UCSD-AML1 (cell line): ENCODE measurements at regions not wholly inside any gene's neighbourhood (a gene's known extent, or its start where the extent isn't known, plus 50 kb on each side); places are given as distances from the start of the nearest gene placed in this dataset.
A peak's percentile ranks its signal among the peaks of the same experiment; 100 is the strongest.

Source experiments
- DNase-seq: peaks from one replicate; lab custom pipeline; 2025; ENCODE audit not compliant: unreplicated experiment; lab: John Stamatoyannopoulos, UW

DNA sequence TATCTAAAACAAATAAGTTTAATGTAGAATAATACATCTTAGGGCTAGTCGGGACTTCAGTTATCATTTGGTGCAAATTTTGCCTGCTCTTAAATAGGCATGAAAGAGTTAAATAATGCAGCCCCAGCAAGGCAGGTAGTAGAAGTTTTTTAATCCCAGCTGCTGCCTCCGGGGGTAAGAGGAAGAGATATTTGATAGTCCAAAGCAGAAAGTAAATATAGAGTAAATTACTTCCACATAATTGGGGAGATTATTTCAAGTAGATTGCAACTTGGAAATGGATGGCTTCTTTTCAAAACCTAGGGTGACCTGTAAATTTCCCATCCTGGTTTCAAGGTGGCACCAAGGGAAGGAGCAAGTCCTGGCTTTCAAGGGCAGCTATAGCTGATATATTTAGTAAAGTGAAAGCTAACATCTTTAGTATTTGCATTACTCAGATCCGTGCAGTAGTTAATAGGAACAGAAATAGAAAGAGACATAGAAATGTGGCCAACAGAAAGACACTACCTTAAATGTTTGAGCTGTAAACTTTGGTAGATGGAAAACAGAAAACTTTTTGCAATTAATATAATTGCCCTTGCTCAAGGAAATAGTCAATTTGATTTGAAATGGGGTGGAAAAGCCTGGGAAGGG lies 109.1 kb downstream of the LMO4 start:
- no peak for DNase-seq

GRCh38 chr1:87439821-87440220 lies 111.1 kb downstream of the LMO4 start:
- no peak for DNase-seq

GRCh38 chr1:87449348-87449963 lies 120.8 kb downstream of the LMO4 start:
- DNase-seq = no peak

DNA sequence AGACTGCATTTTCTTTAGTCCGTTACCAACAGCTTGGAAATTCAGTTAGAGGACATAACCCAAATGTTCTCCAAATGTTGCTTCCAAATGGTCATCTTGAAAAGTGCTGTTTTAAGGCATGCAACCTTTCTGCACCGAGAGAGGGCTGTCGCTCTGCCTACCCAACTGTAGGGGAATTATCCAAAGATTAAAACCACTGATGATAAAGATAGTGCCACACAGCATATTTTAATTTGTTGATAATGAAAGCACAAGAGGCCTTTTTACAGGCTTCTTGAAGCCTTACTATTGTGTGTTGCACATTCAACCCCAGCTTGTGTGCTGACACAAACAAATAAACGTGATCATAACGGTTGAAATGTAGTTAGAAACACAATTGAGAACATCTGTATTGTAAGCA lies 121.5 kb downstream of the LMO4 start:
- DNase-seq = no peak

- no peak for DNase-seq
These were observed 122.0 kb downstream of the LMO4 start for GRCh38 chr1:87450615-87451209.

DNA sequence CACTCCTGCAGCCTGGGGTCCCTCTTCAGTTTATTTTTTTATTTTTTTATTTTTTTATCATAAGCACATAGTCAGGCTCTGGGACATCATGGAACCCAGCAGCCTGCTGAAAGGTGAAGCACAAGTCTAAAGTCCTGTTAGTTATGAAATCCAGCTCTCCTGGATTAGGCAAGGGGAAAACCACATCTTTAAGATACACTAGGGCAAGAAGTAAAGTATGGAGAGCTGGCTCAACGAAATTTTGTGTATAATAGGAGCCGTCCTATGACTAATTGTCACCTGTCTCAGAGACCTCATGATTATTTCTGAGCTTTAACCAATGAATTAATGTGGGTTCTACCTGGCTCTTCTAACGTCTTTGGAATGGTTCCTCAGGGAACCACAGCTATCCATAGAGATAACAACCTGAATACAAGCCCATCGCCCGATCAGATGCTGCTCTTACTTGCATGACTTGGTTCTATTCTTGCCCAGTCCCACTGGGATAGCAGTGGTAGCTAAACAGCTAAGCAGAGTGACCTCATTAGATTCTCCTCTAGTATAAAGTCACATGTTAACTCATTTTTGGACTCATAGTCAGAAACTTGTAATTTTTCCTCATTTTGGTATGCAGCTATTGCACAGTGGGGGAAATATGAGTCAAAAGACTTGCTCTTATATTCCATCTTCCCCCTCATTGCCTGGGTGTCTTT lies 122.7 kb downstream of the LMO4 start:
- no peak for DNase-seq

- no peak for DNase-seq
These were observed 124.0 kb downstream of the LMO4 start for GRCh38 chr1:87452648-87453047.

DNA sequence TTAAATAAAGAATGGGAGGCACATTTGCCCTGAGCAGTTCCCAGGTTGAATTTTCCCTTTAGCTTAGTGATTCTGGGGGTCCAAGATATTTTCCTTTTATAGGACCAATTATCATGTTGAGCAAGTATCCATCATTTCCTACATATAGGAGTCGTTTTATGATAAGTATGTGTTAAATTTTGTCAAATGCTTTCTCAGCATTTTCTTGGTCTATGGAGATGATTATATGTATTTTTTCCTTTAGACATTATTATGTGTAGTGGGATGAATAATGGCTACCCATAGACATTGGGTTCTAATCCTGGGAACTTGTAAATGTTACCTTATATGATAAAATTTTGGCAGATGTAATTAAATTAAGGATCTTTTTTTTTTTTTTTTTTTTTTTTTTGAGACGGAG lies 128.7 kb downstream of the LMO4 start:
- no peak for DNase-seq

DNA sequence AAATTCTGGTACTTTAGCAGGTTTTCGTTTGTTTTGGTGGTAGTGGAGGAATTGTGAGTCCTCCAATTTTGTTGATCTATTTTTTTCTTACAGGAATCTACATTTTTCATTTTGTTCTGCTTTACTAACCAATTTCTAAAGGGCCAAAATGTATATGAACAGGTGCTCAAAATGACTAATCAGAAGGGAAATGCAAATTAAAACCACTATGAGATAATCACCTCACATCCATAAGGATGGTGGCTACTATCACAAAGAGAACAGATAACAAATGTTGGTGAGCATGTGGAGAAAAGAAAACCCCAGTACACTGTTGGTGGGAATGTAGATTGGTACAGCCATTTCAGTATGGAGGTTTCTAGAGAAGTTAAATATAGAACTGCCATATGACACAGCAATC lies 134.2 kb downstream of the LMO4 start:
- no peak for DNase-seq

GRCh38 chr1:87464022-87464490 lies 135.4 kb downstream of the LMO4 start:
- no peak for DNase-seq

- no peak for DNase-seq
These were observed 137.9 kb downstream of the LMO4 start for GRCh38 chr1:87466621-87467020.

DNA sequence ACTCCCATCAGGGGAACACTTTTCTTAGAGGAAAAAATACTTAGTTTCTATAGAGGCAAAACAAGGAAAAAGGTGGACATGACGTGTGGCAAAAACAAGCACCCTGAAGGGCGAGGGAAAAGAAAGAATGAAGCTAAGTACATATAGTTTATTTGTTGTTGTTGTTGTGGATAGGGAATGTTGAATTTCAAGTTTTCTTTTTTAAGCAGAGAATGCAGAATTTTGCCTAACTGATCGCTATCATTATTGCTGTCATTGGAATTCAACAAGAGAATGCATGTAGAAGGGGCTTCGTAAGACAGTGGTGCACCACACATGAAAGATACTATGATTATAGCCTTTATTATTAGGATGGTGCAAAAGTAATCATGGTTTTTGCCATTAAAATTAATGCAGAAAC lies 144.0 kb downstream of the LMO4 start:
- DNase-seq = no peak

GRCh38 chr1:87473203-87473661 lies 144.6 kb downstream of the LMO4 start:
- DNase-seq = no peak

- DNase-seq = no peak
These were observed 145.4 kb downstream of the LMO4 start for GRCh38 chr1:87474098-87474497.

DNA sequence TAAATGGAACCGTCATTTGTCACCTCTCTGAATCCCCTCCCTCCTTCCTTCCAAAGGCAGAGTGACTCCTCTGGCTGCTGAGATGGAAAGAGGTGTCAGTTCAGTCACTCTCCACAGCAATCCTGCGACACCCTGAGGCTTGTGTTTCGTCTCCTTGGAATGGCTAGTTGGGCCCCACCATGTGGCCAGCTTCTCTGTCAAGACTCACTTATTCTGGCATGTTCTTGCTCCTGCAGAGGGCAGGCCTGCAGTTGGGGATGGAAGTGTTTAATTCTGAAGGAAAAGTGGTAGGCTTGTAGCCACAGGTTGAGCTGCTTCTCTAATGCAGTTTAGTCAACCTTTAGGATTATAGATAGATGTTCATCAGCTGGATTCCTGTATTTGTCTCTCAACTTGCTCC lies 149.6 kb downstream of the LMO4 start:
- peak; percentile 13 for DNase-seq

- DNase-seq = no peak
These were observed 166.5 kb downstream of the LMO4 start for GRCh38 chr1:87495147-87495546.

- no peak for DNase-seq
These were observed 167.2 kb downstream of the LMO4 start for GRCh38 chr1:87495870-87496269.

- DNase-seq = no peak
These were observed 168.9 kb downstream of the LMO4 start for GRCh38 chr1:87497380-87498203.

GRCh38 chr1:87501738-87502137 lies 173.1 kb downstream of the LMO4 start:
- DNase-seq = no peak

GRCh38 chr1:87505391-87505983 lies 176.8 kb downstream of the LMO4 start:
- DNase-seq = no peak

DNA sequence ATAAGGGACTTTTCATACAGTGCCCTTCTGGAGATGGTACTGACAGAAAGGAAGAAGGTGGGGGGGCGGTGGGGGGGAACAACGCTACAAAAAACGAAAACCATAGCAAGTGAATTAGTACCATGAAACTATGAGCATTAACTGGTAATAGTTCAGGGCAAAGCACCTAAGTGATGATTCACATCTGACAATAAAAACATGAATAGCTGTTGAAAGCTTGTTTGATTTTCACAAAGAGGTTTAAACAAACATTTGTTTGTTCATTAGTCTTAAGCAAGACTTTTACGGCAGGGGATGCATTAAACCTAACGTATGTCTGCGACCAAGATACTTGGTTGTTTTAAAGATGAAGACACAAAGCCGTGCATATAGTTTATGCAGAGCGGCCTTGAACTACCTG lies 177.5 kb downstream of the LMO4 start:
- DNase-seq = no peak
